GM04504 (cell line): ENCODE measurements at regions not wholly inside any gene's neighbourhood (a gene's known extent, or its start where the extent isn't known, plus 50 kb on each side); places are given as distances from the start of the nearest gene placed in this dataset.

Experiments
- DNase-seq: peaks from one replicate; pipeline ENCODE4 v3.0.0-alpha.2; 2012; ENCODE audit warnings: low read depth

DNA sequence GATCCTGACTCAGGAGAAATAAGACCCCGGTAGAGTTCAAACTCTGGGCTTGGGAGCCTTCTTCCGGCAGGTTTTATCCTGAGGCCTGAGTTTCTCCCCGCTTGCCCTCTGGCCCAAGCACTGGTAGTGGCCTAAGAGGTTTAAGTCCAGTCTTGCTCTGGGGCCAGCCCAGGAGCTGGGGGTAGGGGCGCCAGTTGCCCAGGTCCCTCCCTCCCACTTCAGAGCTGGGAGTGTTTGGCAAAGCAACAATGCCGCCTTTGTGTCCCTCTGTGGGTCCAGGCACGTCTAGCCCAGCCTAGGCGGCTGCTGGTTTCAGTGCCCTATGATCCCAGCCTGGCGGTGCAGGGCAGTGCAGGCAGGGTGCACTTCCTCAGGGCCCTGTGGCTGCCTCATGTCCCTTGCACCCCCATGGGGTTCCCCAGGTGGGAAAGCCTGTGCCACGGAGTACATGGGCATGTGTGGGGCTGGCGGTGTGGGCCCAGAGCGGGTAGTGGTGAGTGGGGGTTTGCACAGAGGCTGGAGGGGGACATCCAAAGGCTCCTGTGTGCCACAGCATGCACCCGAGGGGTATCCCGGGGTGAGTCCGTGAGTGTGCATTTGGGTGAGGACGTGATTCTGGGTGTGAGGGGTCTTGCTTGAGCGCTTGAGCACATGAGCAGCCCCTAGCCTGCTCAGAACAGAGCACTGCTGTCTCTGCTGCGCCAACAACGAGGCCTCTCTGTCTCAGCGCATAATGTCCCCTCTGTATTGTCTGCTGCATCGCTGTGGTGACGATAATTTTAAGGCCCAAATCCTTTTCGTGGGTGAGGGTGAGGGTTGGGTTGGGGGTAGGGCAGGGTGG is 61.7 kb upstream of the PSD2 start:
- DNase-seq: no peak

DNA sequence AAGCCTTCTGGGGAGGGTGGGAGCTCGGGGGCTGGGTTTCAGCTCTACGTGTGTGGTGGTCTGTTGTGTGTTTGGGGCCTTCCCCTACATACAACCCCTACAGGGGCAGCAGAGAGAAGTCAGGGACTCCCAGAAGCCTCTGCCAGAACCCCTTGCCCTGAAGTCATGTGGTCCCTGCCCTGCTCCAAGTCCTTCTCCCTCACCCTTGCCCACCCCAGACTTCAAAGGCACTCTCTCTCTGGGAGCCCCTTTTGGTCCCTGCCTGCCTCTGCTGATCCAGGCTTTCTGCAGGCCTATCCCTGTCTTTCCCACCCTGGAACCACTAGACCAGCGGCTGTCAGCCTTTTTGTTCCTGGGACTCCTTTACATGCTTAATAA is 61.1 kb upstream of the PSD2 start:
- DNase-seq: no peak

DNA sequence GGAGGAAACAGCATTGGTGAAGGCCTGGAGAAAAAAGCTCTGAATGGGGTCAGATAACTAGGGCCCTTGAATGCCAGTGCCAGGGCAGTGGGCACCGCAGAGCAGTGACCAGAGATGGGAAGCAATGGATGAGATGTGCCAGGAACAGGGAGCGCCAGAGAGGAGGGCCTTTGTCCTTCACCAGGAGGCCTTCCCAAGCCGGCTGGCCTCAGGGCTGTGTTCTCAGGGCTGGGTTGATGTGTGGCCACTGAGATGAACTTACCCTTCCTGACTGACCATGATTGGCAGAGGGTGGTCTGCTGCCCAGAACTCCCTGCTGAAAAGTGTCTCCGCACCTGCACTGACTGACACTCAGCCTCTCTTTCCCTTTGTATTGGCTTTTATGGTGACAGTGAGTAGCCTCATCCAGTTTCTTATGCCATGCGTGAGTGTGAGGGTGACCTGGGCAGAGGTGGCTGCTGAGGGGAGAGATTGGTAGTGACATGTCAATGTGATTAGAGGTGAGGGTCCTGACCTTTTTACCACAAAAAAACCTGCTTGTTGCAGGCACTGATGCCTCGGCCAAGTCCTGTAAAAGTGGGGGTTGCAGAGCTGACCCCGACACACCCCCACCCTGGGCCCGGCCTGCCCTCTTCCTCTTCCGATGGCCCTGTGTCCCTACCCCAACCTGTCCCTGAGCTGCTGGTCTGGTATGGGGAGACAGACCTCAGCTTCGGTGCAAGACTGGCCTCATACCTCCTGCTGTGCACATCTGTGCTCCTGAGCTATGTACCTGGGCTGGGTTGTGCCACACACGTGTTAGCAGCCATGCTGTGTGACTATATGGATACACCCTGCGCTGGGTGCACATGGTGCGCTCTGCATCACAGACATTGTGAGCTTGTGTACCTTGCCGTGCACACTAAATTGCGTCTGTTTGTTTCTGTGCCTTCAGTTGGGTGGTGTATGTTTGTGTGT is 57.1 kb upstream of the PSD2 start:
- DNase-seq: no peak

DNA sequence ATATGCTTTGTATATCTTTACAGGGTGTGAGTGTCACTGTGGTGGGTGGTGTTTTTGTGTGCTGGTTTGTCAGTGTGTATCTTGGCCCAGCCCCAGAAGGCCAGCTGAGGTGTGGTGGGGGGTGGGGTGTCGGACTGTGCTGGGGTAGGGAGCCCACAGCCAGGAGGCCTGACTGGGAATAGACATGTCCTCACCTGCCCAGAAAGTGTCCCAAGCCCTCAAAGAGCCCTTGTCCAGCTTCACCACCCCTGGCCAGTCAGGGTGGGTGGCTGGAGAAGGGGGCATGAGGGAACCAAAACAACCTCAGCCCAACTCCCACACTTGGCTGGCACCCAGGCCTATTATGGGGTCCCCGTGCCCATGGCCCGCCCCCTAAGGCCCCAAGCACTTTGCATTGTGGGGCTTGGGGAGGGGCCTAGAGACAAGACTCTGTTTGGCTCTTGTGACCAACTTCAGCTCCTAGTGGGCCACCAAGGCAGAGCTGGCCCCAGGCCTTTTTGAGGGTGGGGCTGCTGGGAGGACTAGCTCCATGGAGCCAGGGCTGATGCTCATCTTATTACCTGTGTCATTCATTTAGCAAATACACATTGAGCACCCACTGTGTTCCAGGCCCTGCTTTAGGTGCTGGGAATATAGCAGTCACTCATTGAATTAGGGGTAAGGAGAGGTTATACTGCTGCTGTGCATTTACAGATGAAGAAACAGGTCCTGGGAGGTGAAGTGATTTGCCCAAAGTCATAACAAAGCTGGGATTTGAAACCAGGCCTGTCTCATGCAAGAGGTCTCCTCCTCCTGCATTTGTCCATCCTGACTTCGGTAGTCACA is 56.2 kb upstream of the PSD2 start:
- no peak for DNase-seq

DNA sequence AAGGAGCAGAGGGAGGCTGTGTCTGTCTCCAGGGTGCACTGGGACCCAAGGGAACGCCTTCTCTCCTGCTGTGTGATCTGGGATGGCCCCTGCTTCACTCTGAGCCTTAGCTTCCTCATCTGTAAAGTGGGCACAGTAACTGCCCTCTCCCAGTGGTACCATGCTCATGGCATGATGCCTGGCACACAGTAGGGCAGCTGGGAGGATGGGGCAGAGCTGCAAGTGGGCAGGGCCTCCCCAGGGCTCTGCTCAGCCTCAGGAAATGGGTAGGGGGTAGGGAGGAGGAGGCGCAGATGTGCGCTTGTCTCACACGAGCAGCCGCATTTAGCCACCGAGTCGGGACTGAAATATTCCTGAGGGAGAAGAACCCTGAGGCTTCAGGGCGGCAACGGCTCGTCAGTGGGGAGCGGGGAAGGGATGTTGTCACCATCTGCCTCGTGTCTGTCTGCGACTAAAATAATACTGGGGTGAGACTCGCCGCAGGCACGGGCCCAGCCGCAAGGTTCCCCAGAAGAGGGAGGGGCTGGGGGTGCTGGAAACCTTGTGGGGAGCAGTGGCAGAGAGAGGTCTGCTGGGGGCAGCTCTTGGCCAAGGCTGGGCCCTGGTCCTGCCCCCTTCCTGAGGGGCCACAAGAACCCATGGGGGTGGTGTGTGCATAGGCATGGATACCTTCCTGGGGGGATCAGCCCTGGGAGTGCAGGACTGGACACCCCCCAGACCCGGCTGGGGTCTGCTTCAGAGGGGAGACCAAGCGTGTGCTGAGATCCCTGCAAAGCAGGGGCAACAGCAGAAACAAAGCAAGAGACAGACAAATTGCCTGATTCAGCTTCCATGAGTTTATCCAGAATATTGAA is 55.2 kb upstream of the PSD2 start:
- no peak for DNase-seq

DNA sequence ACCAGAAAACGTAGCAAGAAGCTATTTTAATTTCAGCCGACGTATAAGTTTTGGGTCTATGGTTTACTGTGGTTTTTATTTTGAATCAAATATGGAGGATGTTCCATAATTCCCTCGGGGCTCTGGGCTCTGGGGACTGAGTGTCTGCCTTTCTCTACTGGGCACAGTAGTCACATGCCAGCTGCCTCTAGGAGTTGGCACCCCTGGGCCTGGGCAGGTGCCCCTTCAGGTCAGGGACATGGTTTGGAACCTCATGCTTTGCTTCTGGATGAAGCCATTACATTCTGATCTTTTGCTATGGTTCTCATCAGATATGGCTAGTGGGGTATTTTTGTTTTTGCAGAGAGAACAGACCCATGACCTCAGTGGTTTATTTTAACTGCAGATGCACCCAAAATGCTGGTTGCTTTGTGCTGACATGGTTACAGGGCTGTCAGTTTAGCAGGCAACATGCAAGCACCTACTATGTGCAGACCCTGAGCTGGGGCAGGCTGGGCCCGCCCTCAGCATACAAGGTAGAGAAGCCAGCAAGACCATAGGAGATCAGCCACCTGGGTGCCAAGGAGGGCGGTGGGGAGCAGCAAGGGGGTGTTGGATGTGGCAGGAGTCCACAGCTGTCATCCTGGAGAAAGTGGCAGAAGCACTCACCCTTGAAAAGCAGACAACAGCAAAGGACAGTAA is 54.5 kb upstream of the PSD2 start:
- DNase-seq: no peak

DNA sequence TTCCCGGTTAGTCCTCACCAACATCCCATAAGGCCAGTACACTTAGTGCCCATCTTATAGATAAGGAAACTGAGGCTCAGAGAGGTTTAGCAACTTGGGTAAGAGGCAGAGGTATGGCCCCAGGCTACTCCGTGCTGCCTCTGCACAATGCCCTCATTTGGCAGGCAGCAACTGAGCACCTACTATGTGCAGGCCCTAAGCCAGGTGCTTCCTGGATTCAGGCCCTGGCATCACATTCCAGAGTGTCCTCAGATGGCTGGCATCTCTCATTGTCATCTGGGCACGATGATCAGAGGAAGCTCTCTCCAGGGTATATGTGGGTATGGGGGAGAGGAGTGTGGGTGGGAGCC is 53.8 kb upstream of the PSD2 start:
- DNase-seq: no peak

DNA sequence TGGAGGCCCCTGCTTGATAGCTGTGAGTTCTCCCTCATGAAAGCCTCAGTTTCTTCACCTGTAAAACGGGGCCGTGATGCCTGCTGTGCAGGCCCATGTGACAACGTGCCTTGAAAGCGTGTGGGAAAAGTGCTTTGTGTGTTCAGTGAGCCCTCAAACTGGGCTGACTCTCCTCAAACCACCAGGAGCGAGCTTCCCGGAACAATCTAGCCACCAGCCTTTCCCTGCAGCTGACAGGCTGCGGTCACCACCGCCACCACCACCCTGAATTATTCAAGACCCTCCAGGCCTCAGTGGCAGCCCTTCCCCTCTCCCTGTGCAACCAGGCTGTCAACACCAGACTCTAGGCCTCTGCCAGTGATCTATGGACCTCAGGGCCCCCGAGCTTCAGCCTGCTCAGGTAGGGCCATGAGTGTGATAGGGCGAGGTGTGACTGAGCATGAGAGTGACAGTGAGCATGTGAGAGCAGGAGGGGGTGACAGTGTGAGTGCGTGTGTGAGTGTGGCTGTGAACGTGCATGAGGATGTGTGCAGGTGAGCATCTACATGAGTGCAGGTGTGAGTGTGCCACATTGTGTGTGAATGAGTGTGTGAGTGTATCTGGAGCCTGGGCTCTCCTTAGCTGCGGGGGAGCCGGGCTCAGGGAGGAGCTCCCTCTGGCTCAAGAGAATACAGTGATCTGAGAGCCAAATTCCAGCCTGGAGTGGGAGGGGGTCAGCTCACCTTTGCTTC is 53.3 kb upstream of the PSD2 start:
- DNase-seq: no peak

DNA sequence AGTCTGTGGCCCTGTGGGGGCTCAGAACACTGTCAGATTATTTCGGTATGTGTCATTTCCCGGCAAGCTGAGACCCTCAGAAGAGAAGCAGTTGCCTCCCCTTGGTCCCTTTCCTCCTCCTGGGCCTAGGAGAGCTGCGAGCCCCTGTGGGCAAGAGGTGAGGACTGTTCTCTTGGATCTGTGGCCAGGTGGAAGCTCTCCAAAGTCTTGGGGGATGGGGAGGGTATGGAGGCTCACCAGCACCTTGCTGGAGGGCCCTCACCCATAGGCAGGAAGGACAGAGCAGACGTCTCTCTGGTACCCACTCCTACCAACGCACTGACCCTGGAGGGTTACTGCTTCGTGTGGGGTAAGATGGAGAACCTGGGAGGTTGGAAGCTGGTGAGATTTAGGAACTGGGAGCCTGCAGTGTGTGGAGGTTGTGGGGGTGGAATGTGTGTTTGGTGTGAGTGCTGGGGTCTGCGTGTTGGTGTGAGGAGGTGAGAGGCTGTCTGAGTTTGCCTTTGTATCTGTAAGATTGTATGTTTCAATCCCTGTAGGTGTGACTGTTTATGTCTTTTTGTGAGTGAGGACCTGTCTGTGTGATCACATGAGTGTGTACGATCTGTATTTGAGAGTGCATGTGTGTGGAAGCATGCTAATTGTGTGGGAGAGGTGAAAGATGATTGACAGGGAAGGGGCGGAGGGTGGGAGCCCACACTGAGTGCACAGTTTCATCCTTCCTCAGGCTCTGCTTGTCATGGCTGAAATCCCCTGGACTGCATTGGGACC is 52.4 kb upstream of the PSD2 start:
- DNase-seq: no peak

DNA sequence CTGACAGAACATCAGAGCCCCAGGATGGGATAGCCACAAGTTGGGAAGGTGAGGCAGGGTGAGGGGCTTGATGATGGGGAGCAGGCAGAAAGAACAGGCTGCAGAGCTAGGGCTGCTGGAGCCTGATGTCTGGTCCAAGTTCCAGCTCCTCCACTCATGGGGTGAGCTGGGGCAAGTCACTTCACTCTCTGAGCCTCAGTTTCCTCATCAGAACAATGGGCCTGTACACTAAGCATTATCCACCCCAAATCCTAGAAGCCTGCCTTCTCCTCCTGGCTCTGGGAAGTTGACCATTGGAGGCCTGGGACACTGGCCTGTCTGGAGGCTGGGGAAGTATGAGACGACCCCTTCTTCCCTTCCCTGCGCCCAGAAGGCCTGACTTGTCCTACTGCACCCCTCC is 51.8 kb upstream of the PSD2 start:
- DNase-seq: no peak

DNA sequence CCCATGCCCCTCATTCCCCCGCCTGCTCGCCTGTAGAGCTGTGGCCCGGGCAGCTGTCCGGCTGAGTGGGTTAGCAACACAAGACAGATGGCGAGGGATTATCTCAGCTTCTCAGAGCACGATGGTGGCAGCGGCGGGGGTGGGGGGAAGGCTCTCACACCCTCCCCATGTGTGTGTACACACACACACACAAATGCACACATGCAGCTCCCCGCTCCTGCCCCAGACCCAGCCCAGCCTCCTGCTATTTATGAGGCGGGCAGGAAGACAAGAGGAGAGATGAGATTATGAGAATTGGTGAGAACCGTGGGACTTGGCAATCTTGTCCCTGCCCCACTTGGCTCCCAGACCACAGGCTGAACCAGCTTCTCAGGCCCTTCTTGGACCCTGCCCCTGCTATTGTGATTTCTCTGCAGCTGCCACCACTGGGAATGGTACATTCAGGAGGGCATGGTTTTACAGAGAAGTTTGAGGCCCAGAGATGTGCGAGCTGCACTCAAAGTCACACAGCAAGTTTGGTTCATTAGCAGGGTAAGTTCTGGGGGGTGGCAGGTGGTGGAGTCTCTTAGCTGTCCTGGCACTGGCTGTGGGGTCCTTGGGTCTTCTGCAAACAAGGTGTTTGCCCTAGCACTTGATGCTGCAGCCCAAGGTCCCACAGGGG is 51.0 kb upstream of the PSD2 start:
- no peak for DNase-seq

DNA sequence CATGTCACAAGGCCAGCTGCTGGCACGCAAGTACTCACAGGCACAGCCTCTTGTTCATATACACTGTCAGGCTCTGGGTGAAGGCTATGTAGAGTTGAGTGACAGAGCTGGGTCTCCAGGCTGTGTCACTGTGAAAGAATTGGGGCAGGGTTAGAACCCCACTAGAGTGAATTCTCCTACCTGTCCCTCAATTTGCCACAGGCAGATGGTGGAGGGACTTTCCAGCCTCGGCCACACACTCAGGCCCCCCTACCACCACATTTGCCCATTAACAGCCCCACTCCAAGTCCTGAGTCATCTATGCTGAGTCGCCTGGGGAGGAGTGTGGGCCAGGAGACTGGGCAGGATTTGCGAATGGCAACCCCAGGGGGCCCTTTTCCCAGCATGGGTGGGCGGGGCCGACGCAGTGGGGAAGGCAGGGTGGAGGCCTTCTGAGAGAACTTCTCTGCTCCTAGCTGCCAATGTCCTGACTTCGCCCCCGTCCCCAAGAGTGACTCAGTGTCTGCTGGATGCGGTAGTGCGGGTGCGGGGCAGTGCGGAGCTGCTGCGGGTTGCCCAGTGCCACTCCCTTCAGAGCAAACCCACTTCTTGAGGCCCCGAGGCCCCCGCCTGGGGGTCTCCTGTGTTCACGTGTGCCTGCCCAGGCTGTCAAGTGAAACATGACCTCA is 50.3 kb upstream of the PSD2 start:
- DNase-seq: peak; percentile 74

DNA sequence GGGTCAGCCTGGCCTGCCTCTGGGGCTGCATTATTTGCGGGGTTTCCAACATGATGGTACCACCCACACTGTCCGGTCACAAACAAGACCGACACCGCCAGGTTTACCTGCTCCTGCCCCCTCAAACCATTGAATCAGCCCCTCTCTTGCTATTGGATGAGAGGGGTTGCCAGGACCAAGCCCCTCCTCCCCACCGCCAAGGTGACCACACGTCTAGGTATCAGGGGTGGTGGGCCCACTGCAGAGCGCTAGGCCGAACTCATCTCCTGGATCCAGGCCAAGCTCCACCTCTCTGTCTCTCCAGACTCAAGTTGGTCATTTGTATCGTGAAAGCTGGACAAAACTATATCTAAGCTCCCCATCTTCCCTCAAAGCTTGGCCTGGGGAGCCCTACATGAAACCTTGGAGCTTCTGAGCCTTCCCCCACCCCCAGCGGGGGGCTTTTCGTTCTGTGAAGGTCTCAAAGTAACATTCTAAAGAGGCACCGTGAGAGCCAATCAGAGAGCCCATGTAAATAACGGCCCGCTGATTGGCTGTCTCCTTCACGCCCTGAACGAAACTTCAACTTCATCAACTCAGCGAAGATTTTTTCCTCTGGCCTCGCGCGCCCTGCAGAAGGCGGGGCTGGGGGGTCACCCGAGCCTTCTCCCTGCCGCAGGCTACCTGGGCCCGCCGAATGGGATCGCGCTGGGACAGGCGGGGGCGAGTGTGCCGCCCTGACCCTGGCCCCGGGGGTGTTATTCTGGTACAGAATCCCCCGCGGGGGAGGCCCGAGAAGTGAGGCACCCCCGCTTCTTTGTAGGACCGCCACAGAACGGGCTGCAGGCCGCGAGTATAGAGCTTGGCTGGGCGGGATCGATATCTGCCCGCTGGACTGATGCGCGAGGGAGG is 49.6 kb upstream of the PSD2 start:
- DNase-seq: peak; percentile 38
